GM12875 (cell line): ENCODE measurements at regions not wholly inside any gene's neighbourhood (a gene's known extent, or its start where the extent isn't known, plus 50 kb on each side); places are given as distances from the start of the nearest gene placed in this dataset.
"Not testable (repeated sequence)": the region's sequence is repeated elsewhere in the genome, so short reads cannot be mapped to it uniquely, and the experiment has no call there.

Experiments used
- H3K4me3 ChIP-seq: one replicate; pipeline ENCODE4 v1.5.1; 2011; ENCODE audit warnings: low read depth, low read length, control low read depth

DNA sequence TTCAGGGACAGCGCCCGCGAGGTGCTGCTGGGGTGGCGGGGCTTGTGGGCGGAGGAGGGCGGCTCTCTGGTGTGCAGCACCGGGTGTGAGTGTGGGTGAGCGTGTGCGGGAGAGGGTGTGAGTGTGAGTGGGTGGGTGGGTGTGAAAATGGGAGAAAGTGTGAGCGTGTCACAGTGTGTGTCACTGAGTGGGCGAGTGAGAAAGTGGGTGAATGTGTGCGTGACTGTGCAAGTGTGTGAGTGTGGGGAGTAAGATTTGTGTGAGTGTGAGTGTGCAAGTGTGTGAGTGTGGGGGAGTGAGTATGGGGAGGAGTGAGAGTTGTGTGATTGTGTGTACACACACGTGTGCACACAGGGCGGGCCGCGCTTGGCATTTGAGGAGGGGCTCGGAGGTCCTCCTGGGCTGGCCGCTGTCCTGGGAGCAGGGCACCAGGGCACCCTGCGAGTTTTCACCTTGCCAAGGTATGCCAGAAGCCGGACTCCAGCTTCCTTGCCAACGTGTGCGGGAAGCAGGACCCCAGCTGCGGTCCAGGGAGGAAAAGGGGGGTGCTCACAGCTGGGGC lies 63.1 kb upstream of the DPP6 start:
- not testable (repeated sequence) for H3K4me3 ChIP-seq

DNA sequence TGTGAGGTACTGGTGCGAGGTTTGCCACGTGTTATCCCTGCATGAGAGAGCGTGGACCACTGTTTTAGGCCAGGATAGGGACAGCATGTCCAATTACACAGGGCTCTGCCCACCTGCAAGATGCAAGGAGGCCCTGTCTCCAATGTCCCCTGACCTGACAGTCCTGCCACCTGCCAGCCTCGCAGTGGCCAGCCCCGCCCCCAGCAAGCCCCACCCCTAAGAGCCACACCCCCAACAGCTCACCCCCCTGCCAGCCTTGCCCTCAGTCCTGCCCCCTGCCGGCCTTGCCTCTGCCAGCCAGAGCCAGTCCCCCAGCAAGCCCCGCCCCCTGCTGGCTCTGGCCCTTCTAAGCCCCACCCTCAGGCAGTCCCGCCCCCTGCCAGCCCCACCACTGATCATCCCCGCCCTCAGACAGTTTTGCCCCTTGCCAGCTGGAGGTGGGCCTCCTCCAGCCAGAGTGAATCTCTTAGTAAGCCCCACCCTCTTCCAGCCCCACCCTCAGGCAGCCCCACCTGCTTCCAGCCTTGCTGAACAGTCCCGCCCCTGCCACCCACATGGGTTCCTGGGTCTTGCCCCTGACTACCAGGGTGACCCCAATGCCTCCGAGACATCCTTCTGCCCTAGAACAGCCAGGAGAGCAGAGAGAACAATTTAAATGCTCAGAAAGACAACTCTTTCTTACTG lies 62.3 kb upstream of the DPP6 start:
- H3K4me3 ChIP-seq = not testable (repeated sequence)

DNA sequence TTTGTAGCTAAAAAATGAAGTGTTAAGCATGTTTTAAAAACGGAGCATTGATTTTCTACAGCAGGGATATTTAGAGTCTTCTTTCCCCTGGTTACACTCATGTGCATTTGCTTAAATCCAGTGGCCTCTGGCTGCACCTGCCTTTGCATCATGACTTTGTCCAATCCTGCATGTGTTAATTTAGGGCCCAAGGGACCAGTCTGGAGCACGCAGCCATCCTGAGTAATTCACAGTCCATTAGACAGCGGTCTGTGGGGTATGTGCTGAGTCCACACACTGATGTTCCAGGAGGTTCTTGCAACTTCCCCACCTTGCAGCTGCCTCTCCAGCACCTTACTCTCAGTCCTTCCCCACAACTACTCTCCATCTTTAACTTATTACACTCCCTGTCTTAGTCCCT lies 60.7 kb upstream of the DPP6 start:
- H3K4me3 ChIP-seq = not testable (repeated sequence)

GRCh38 chr7:153993402-153993801 lies 58.8 kb upstream of the DPP6 start:
- not testable (repeated sequence) for H3K4me3 ChIP-seq

DNA sequence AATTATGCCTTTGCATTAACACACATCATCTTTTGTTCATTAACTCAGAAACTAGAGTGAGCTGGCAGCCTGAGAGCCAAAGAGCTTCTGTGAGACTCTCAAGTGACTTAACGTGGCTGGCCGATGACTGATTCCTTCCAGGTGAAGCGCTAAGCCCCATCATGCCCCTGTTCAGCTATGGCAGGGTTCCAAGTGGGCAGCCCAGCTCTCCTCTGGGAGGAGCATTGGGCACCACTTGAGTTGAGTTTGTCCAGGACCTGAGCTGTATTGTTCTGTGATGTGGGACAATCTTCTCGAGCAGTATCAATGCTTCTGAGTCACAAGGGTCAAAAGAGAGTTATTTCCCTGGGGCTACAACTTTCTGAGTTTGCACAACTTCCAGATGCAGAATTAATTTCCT lies 53.3 kb upstream of the DPP6 start:
- not testable (repeated sequence) for H3K4me3 ChIP-seq
